Vagina (tissue), 2 donors: ENCODE measurements at regions not wholly inside any gene's neighbourhood (a gene's known extent, or its start where the extent isn't known, plus 50 kb on each side); places are given as distances from the start of the nearest gene placed in this dataset.
"Not testable (repeated sequence)": the region's sequence is repeated elsewhere in the genome, so short reads cannot be mapped to it uniquely, and the experiment has no call there.

Source experiments
- DNase-seq, 2 donors: peaks; one replicate each; pipeline ENCODE4 v3.0.0-alpha.2; 2017; ENCODE audit errors: extremely low spot score in 2 of 2
- H3K27ac ChIP-seq: fragments of 200-600 bp; sonication (generic); one replicate; pipeline ENCODE4 v1.5.1; 2019
- H3K27me3 ChIP-seq: fragments of 200-600 bp; sonication (generic); one replicate; pipeline ENCODE4 v1.5.1; 2019
- H3K36me3 ChIP-seq, 2 donors: fragments of 200-600 bp; sonication (generic); one replicate each; pipeline ENCODE4 v1.5.1; 2017 to 2019
- H3K4me1 ChIP-seq: fragments of 200-600 bp; sonication (generic); one replicate; pipeline ENCODE4 v1.5.1; 2019
- H3K4me3 ChIP-seq, 2 donors: fragments of 200-600 bp; sonication (generic); 1 replicate in 1 of 2; 2 replicates in 1 of 2; pipeline ENCODE4 v1.5.1; 2016 to 2019
- H3K9me3 ChIP-seq: fragments of 200-600 bp; sonication (generic); one replicate; pipeline ENCODE4 v1.5.1; 2019
- POLR2A ChIP-seq, 2 donors: fragments of 450-650 bp; IDR thresholded peaks; one replicate each; pipeline ENCODE4 v1.6.1; 2017; ENCODE audit warnings: antibody characterized with exemption in 2 of 2, mild to moderate bottlenecking in 2 of 2, moderate library complexity in 2 of 2
- POLR2AphosphoS5 ChIP-seq, 2 donors: sonication (generic); formaldehyde crosslinking; IDR thresholded peaks; one replicate each; pipeline ENCODE4 v1.9.0; 2017; ENCODE audit warnings: antibody characterized with exemption in 2 of 2, mild to moderate bottlenecking in 2 of 2, low read depth in 1 of 2; ENCODE audit not compliant: insufficient read depth in 1 of 2
- intact Hi-C: fragments of 100-400 bp; cut with DNase I; formaldehyde crosslinking; loops from one replicate; pipeline ENCODE4 v1.15.1; 2023
- TF ChIP-seq, protein P1 (sequence below), 3 experiments: fragments of 450-650 bp in 2 of 3; fragments of 200-600 bp in 1 of 3; sonication (generic) in 1 of 3; IDR thresholded peaks; one replicate each; pipeline ENCODE4 v1.5.1; 2017 to 2019; ENCODE audit warnings: antibody characterized with exemption in 3 of 3, mild to moderate bottlenecking in 2 of 3, moderate library complexity in 2 of 3

DNA sequence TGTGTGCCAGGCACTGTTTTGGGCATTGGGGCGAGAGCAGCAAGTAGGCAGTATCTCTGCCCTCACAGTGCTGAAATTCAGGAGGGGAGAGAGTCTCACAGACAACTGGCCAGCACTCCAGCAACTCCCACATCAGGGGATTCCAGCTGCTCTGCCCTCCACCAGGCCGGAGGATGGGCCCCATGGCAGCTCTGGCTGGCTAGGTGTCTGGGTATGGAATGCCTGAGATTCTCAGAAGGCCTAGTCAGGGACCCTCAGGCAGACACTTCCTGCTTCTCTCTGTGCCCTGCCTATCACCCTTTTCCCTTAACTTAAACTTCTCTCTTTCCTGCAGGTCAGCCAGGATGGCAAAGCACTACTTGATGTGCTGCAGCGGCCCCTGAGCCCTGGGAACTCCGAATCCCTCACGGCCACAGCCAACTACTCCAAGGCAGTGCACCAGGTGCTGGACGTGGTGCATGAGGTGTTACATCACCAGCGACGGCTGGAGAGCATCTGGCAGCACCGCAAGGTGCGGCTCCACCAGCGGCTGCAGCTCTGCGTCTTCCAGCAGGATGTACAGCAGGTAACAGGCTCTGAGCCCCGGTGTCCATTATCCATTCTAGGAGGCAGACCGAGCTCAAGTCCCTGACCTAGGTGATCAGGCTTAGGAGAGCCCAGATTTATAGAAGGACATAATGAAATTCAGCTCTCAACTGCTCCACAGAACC lies 342.2 kb upstream of the ROPN1 start:
- Histone ChIP-seq H3K9me3 (no peaks in the 10 kb centered on the region), H3K4me3 (no peak overlapping the region), H3K36me3 (no peaks in the 10 kb centered on the region), H3K4me1 (no peaks in the 10 kb centered on the region), H3K27me3 (no peaks in the 10 kb centered on the region), H3K27ac (no peak overlapping the region)
- TF ChIP-seq POLR2A (IDR thresholded peaks at IDR 0.05), result no peak
- TF ChIP-seq, protein P1, sequence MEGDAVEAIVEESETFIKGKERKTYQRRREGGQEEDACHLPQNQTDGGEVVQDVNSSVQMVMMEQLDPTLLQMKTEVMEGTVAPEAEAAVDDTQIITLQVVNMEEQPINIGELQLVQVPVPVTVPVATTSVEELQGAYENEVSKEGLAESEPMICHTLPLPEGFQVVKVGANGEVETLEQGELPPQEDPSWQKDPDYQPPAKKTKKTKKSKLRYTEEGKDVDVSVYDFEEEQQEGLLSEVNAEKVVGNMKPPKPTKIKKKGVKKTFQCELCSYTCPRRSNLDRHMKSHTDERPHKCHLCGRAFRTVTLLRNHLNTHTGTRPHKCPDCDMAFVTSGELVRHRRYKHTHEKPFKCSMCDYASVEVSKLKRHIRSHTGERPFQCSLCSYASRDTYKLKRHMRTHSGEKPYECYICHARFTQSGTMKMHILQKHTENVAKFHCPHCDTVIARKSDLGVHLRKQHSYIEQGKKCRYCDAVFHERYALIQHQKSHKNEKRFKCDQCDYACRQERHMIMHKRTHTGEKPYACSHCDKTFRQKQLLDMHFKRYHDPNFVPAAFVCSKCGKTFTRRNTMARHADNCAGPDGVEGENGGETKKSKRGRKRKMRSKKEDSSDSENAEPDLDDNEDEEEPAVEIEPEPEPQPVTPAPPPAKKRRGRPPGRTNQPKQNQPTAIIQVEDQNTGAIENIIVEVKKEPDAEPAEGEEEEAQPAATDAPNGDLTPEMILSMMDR (IDR thresholded peaks at IDR 0.05), result no peak
- no peak for TF ChIP-seq POLR2AphosphoS5 (IDR thresholded peaks at IDR 0.05; ENCODE audit: insufficient read depth in 1 of 2, low read depth in 1 of 2)
- peak in 1 of 2 donors; percentile 62 for DNase-seq
- intact Hi-C loops, result no loop called here

DNA sequence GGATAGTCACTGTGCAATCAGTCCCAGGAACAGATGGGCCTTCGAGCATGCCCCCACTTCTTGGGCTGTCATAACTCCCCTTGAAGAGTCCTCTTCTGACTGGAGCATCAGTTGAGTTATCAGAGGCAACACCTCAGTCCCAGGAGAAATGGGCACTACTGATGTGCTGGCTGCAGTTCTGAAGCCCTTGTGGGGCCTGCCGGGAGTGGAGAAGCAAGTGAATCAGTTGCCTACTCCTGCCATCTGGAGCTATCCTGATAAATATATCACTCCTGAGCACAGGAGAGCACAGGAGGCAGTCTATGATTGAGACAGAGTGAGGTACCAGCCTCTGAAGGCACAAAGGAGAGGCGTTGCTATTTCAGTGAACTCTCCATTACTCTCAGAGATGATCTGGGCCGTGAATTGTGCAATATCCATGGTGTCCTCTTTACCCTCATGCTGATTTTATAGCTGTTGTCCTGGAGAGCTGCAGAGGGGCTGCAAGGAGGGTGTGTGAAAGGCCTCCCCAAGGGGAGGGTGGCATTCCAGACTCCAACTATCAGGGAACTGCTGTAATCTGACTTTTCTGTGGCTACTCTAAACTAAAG lies 344.2 kb upstream of the ROPN1 start:
- no peaks in the 10 kb centered on the region for H3K27me3 ChIP-seq
- intact Hi-C loops, result no loop called here
- H3K27ac ChIP-seq, result no peak overlapping the region
- peak in 1 of 2 donors; percentile 54 for DNase-seq
- H3K4me3 ChIP-seq, result no peak overlapping the region
- no peaks in the 10 kb centered on the region for H3K36me3 ChIP-seq
- TF ChIP-seq POLR2A (IDR thresholded peaks at IDR 0.05), result no peak
- no peak for TF ChIP-seq POLR2AphosphoS5 (IDR thresholded peaks at IDR 0.05; ENCODE audit: insufficient read depth in 1 of 2, low read depth in 1 of 2)
- TF ChIP-seq, protein P1 (IDR thresholded peaks at IDR 0.05), result no peak
- no peaks in the 10 kb centered on the region for H3K9me3 ChIP-seq
- H3K4me1 ChIP-seq, result no peaks in the 10 kb centered on the region

DNA sequence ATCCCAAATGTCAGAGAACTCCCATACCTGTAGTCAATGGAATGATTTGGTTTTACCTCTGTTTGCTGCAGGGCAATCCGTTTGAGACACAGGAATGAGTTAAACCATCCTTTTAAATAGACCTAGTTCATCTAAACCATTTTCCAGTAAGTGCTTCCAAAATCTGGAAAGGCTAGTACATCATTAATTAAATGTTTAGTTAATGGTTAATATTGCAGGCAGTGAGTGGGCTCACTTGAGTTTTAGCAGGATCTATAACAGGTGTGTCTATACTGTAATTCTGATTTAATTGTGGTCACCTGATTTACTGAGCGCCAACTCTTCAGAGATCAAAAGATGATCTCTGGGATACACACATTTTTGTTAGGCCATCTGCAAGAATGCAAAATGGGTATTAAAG lies 353.9 kb upstream of the ROPN1 start:
- TF ChIP-seq, protein P1 (IDR thresholded peaks at IDR 0.05), result no peak
- no peak for TF ChIP-seq POLR2AphosphoS5 (IDR thresholded peaks at IDR 0.05; ENCODE audit: insufficient read depth in 1 of 2, low read depth in 1 of 2)
- TF ChIP-seq POLR2A (IDR thresholded peaks at IDR 0.05), result no peak
- H3K4me3 ChIP-seq, result no peak overlapping the region
- H3K9me3 ChIP-seq, result no peaks in the 10 kb centered on the region
- H3K27me3 ChIP-seq, result no peaks in the 10 kb centered on the region
- H3K4me1 ChIP-seq, result no peaks in the 10 kb centered on the region
- H3K36me3 ChIP-seq, result no peaks in the 10 kb centered on the region
- no peak for DNase-seq
- intact Hi-C loops, result no loop called here
- no peak overlapping the region for H3K27ac ChIP-seq

DNA sequence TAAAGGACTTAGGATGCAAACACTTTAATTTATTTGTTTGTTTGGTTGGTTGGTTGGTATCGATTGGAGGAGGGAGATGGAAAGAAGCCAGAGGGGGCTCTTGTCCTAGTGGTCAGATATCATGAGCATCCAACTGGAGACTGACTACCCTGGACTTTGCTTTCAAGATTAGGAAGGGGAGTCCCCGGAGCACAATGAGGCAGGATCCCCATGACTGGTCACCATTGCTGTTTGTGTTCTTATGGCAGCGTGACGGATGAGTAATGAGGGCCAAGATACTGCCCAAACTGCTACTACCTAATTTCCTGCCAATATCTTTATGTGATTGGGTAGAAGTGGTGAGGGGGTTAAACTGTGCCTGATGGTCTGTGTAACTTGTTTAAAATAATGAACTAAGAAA lies 354.6 kb upstream of the ROPN1 start:
- Histone ChIP-seq H3K27me3 (no peaks in the 10 kb centered on the region), H3K27ac (no peak overlapping the region), H3K36me3 (no peaks in the 10 kb centered on the region), H3K9me3 (no peaks in the 10 kb centered on the region), H3K4me3 (no peak overlapping the region), H3K4me1 (no peaks in the 10 kb centered on the region)
- intact Hi-C loops, result no loop called here
- no peak for TF ChIP-seq POLR2AphosphoS5 (IDR thresholded peaks at IDR 0.05; ENCODE audit: insufficient read depth in 1 of 2, low read depth in 1 of 2)
- TF ChIP-seq, protein P1 (IDR thresholded peaks at IDR 0.05), result no peak
- DNase-seq, result no peak

DNA sequence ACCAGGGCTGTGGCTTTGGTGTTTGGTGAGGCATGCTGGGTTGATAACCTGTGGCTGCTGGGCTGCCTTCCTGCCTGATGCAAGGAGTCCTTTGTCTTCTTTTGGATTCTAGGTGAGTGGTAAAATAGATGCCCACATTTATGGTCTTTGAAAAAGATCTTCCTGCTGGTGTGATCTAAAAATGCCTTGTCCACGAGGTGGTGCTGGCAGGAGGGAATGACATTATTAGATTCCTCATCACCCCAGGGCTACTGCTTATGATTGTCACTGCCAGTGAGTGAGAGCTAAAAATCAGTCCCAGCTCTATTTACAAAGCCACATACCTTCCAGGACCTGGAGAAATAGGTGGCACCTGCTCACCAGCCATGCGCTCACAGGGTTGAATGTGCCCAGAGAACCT lies 355.5 kb upstream of the ROPN1 start:
- H3K4me3 ChIP-seq, result no peak overlapping the region
- no peak for DNase-seq
- TF ChIP-seq POLR2A (IDR thresholded peaks at IDR 0.05) (no peak), POLR2AphosphoS5 (IDR thresholded peaks at IDR 0.05; ENCODE audit: insufficient read depth in 1 of 2, low read depth in 1 of 2) (no peak)
- TF ChIP-seq, protein P1 (IDR thresholded peaks at IDR 0.05), result no peak
- no peaks in the 10 kb centered on the region for H3K36me3 ChIP-seq
- no peak overlapping the region for H3K27ac ChIP-seq
- H3K4me1 ChIP-seq, result no peaks in the 10 kb centered on the region
- no peaks in the 10 kb centered on the region for H3K9me3 ChIP-seq
- intact Hi-C loops, result no loop called here
- no peaks in the 10 kb centered on the region for H3K27me3 ChIP-seq

DNA sequence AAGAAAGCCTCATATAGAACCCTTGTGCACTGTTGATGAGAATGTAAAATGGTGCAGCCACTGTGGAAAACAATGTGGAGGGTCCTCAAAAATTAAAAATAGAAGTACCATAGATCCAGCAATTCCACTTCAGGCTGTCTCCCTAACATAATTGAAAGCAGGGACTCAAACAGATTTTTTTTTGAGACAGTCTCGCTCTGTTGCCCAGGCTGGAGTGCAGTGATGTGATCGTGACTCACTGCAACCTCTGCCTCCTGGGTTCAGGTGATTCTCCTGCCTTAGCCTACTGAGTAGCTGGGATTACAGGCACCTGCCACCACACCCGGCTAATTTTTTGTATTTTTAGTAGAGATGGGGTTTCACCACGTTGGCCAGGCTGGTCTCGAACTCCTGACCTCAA lies 356.6 kb upstream of the ROPN1 start:
- DNase-seq, H3K27me3 ChIP-seq, H3K4me3 ChIP-seq, H3K4me1 ChIP-seq, H3K36me3 ChIP-seq, intact Hi-C loops, H3K27ac ChIP-seq, H3K9me3 ChIP-seq: not testable (repeated sequence)
